Body of pancreas (tissue), 4 donors: ENCODE measurements at regions not wholly inside any gene's neighbourhood (a gene's known extent, or its start where the extent isn't known, plus 50 kb on each side); places are given as distances from the start of the nearest gene placed in this dataset.

ENCODE experiments used
- POLR2A ChIP-seq, 3 donors: fragments of 450-650 bp; IDR thresholded peaks; one replicate each; pipeline ENCODE4 v1.6.1; 2016; ENCODE audit warnings: antibody characterized with exemption in 3 of 3, mild to moderate bottlenecking in 2 of 3
- TF ChIP-seq, protein P1 (sequence below), 7 experiments: fragments of 450-650 bp in 4 of 7; fragments of 200-600 bp in 3 of 7; sonication (generic) in 3 of 7; IDR thresholded peaks; one replicate each; pipeline ENCODE4 v1.5.1; 2016 to 2019; ENCODE audit warnings: antibody characterized with exemption in 7 of 7

DNA sequence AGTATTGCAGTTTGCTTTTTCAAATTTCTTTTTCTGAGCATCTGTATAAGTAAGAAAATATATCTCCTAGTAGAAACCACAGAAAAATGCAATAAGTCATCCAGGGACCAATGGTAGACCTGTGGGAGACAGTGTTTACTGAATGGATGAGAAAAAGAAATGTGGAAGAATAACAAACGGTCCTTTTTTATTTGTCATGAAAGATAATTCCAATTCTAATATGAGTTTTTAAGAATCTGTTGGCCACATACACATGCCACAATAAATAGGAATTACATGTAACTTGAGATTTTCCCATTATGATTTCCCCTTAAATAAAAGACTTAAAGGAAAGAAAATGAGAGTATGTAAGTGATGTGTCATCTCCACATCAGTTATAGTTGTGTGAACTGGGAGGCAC lies 107.7 kb upstream of the RAB27B start:
- TF ChIP-seq, protein P1, sequence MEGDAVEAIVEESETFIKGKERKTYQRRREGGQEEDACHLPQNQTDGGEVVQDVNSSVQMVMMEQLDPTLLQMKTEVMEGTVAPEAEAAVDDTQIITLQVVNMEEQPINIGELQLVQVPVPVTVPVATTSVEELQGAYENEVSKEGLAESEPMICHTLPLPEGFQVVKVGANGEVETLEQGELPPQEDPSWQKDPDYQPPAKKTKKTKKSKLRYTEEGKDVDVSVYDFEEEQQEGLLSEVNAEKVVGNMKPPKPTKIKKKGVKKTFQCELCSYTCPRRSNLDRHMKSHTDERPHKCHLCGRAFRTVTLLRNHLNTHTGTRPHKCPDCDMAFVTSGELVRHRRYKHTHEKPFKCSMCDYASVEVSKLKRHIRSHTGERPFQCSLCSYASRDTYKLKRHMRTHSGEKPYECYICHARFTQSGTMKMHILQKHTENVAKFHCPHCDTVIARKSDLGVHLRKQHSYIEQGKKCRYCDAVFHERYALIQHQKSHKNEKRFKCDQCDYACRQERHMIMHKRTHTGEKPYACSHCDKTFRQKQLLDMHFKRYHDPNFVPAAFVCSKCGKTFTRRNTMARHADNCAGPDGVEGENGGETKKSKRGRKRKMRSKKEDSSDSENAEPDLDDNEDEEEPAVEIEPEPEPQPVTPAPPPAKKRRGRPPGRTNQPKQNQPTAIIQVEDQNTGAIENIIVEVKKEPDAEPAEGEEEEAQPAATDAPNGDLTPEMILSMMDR (IDR thresholded peaks at IDR 0.05): no peak
- TF ChIP-seq POLR2A (IDR thresholded peaks at IDR 0.05): no peak
